H1 (cell line): ENCODE measurements at regions not wholly inside any gene's neighbourhood (a gene's known extent, or its start where the extent isn't known, plus 50 kb on each side); places are given as distances from the start of the nearest gene placed in this dataset.

Source experiments
- CREB1 ChIP-seq: IDR thresholded peaks from 2 replicates; pipeline ENCODE4 v1.6.1; 2012; ENCODE audit warnings: inconsistent platforms
- EZH2 ChIP-seq: fragments of 200-600 bp; sonication (generic); IDR thresholded peaks from 2 replicates; pipeline ENCODE4 v1.7.1; 2012; ENCODE audit warnings: low read depth, mild to moderate bottlenecking, moderate library complexity, low read length, inconsistent platforms; ENCODE audit not compliant: severe bottlenecking
- GTF2F1 ChIP-seq: IDR thresholded peaks from 2 replicates; pipeline ENCODE4 v1.6.1; 2012; ENCODE audit warnings: low read depth, low read length, improper control_type of control experiment, borderline replicate concordance
- POLR2A ChIP-seq, 2 experiments: IDR thresholded peaks; 1 replicate in 1 of 2; 2 replicates in 1 of 2; pipeline ENCODE4 v1.6.1; 2011; ENCODE audit warnings: low read depth in 2 of 2, low read length in 2 of 2, mild to moderate bottlenecking in 2 of 2; ENCODE audit errors: control extremely low read depth in 1 of 2
- POLR2AphosphoS5 ChIP-seq: IDR thresholded peaks from 2 replicates; pipeline ENCODE4 v1.6.1; 2011; ENCODE audit warnings: low read depth, low read length
- RXRA ChIP-seq: IDR thresholded peaks from 2 replicates; pipeline ENCODE4 v1.6.1; 2011; ENCODE audit warnings: low read depth, mild to moderate bottlenecking, low read length, moderate library complexity; ENCODE audit not compliant: insufficient read depth
- ZNF274 ChIP-seq: IDR thresholded peaks from 2 replicates; pipeline ENCODE4 v1.7.0; 2012; ENCODE audit warnings: low read length, borderline replicate concordance; ENCODE audit errors: extremely low read depth
- TF ChIP-seq, protein P1 (sequence below), 3 experiments: IDR thresholded peaks; 1 replicate in 2 of 3; 2 replicates in 1 of 3; pipeline versions ENCODE4 v1.5.1 to v1.6.1; 2011; ENCODE audit warnings: low read length in 3 of 3, mild to moderate bottlenecking in 3 of 3, inconsistent platforms in 2 of 3, low read depth in 1 of 3, moderate library complexity in 1 of 3; ENCODE audit not compliant: insufficient read depth in 1 of 3; ENCODE audit errors: control extremely low read depth in 1 of 3

DNA sequence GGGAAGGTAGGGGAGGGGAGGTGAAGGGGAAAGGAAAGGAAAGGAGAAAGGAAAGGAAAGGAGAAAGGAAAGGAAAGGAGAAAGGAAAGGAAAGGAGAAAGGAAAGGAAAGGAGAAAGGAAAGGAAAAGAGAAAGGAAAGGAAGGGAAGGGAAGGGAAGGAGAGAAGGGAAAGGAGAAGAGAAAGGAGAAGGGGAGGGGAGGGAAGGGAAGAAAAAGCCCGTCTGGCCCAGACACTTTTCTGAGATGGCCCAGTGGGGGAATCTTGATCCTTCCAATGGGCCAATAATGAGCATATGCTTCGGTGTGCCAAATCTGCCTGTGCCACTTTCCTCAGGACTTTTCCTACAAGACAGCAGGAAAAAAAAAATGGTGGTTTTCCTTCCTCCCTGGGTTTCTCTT, 64.5 kb downstream of the CH25H start:
- TF ChIP-seq POLR2AphosphoS5 = no peak
- no peak for TF ChIP-seq POLR2A (IDR thresholded peaks at IDR 0.05; ENCODE audit: control extremely low read depth in 1 of 2, low read depth in 2 of 2, low read length in 2 of 2)
- TF ChIP-seq CREB1 = no peak
- TF ChIP-seq, protein P1, sequence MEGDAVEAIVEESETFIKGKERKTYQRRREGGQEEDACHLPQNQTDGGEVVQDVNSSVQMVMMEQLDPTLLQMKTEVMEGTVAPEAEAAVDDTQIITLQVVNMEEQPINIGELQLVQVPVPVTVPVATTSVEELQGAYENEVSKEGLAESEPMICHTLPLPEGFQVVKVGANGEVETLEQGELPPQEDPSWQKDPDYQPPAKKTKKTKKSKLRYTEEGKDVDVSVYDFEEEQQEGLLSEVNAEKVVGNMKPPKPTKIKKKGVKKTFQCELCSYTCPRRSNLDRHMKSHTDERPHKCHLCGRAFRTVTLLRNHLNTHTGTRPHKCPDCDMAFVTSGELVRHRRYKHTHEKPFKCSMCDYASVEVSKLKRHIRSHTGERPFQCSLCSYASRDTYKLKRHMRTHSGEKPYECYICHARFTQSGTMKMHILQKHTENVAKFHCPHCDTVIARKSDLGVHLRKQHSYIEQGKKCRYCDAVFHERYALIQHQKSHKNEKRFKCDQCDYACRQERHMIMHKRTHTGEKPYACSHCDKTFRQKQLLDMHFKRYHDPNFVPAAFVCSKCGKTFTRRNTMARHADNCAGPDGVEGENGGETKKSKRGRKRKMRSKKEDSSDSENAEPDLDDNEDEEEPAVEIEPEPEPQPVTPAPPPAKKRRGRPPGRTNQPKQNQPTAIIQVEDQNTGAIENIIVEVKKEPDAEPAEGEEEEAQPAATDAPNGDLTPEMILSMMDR (IDR thresholded peaks at IDR 0.05; ENCODE audit: control extremely low read depth in 1 of 3, insufficient read depth in 1 of 3, low read depth in 1 of 3, low read length in 3 of 3) = no peak
- no peak for TF ChIP-seq RXRA
- no peak for TF ChIP-seq GTF2F1
- TF ChIP-seq ZNF274 = no peak
- TF ChIP-seq EZH2 = no peak
